GM23338 (cell line): ENCODE measurements at regions not wholly inside any gene's neighbourhood (a gene's known extent, or its start where the extent isn't known, plus 50 kb on each side); places are given as distances from the start of the nearest gene placed in this dataset.

Experiments
- ATAC-seq: fragments of 200-7000 bp; cut with Tn5 transposase; 3 replicates; pipeline ENCODE4 v1.9.1; 2020
- DNase-seq: peaks from one replicate; pipeline ENCODE4 v3.0.0-alpha.2; 2015; ENCODE audit warnings: low spot score
- H2AFZ ChIP-seq: fragments of 200-600 bp; sonication (generic); 2 replicates; pipeline ENCODE4 v1.8.0; 2016; ENCODE audit warnings: antibody characterized with exemption, mild to moderate bottlenecking, moderate library complexity
- H3F3A ChIP-seq: fragments of 200-600 bp; sonication (generic); replicated peaks from 2 replicates; pipeline ENCODE4 v1.8.0; 2017; ENCODE audit warnings: antibody characterized with exemption, mixed run types, low read depth
- H3K27ac ChIP-seq: fragments of 200-600 bp; sonication (generic); 2 replicates; pipeline ENCODE4 v1.6.1; 2016; ENCODE audit warnings: low read depth
- H3K27me3 ChIP-seq: fragments of 200-600 bp; sonication (generic); 2 replicates; pipeline ENCODE4 v1.8.0; 2016; ENCODE audit warnings: mild to moderate bottlenecking, mixed run types, moderate library complexity; ENCODE audit not compliant: insufficient read depth
- H3K36me3 ChIP-seq: fragments of 200-600 bp; sonication (generic); 2 replicates; pipeline ENCODE4 v1.8.0; 2016; ENCODE audit warnings: mild to moderate bottlenecking; ENCODE audit not compliant: insufficient read depth
- H3K4me1 ChIP-seq: fragments of 200-600 bp; sonication (generic); 2 replicates; pipeline ENCODE4 v1.8.0; 2016; ENCODE audit warnings: mild to moderate bottlenecking, moderate library complexity; ENCODE audit not compliant: insufficient read depth
- H3K4me2 ChIP-seq: fragments of 200-600 bp; sonication (generic); 2 replicates; pipeline ENCODE4 v1.7.1; 2017; ENCODE audit warnings: mixed run types
- H3K4me3 ChIP-seq: fragments of 200-600 bp; sonication (generic); 2 replicates; pipeline ENCODE4 v1.6.1; 2016; ENCODE audit warnings: mixed run types
- H3K79me2 ChIP-seq: fragments of 200-600 bp; sonication (generic); replicated peaks from 2 replicates; pipeline ENCODE4 v1.8.0; 2017; ENCODE audit warnings: mild to moderate bottlenecking; ENCODE audit not compliant: insufficient read depth
- H3K9me2 ChIP-seq: fragments of 200-600 bp; sonication (generic); 2 replicates; pipeline ENCODE4 v1.8.0; 2017; ENCODE audit not compliant: insufficient read depth
- H4K20me1 ChIP-seq: fragments of 200-600 bp; sonication (generic); replicated peaks from 2 replicates; pipeline ENCODE4 v1.8.0; 2017; ENCODE audit warnings: mild to moderate bottlenecking; ENCODE audit not compliant: insufficient read depth
- H3K27ac Mint-ChIP-seq: 2 replicates; pipeline ENCODE4 v1.8.0; 2020; ENCODE audit warnings: inconsistent platforms, mild to moderate bottlenecking, moderate library complexity, mixed read lengths
- H3K27me3 Mint-ChIP-seq: 3 replicates; pipeline ENCODE4 v1.8.0; 2022; ENCODE audit warnings: low read depth, mild to moderate bottlenecking, moderate library complexity, mixed read lengths, inconsistent platforms; ENCODE audit not compliant: insufficient read depth, poor library complexity
- H3K36me3 Mint-ChIP-seq: 3 replicates; pipeline ENCODE4 v1.8.0; 2021; ENCODE audit warnings: low read depth, mild to moderate bottlenecking, inconsistent platforms, moderate library complexity, mixed read lengths
- H3K4me1 Mint-ChIP-seq: 3 replicates; pipeline ENCODE4 v1.8.0; 2020; ENCODE audit warnings: mild to moderate bottlenecking, inconsistent platforms, mixed read lengths
- H3K4me3 Mint-ChIP-seq: 3 replicates; pipeline ENCODE4 v1.8.0; 2021; ENCODE audit warnings: moderate library complexity, mild to moderate bottlenecking, inconsistent platforms, mixed read lengths
- H3K9me3 Mint-ChIP-seq: 3 replicates; pipeline ENCODE4 v1.8.0; 2020; ENCODE audit warnings: moderate library complexity, mild to moderate bottlenecking, inconsistent platforms, mixed read lengths
- CREB1 ChIP-seq: fragments of 250-450 bp; sonication (Bioruptor Pico); IDR thresholded peaks from 2 replicates; pipeline ENCODE4 v1.5.0; 2020; ENCODE audit warnings: low read depth, mild to moderate bottlenecking, moderate library complexity
- EZH2 ChIP-seq: fragments of 200-600 bp; sonication (generic); IDR thresholded peaks from one replicate; pipeline ENCODE4 v1.8.0; 2017; ENCODE audit warnings: antibody characterized with exemption, mild to moderate bottlenecking, low read depth; ENCODE audit not compliant: unreplicated experiment
- EZH2phosphoT487 ChIP-seq: fragments of 200-600 bp; sonication (generic); IDR thresholded peaks from one replicate; pipeline ENCODE4 v1.8.1; 2018; ENCODE audit warnings: antibody characterized with exemption; ENCODE audit not compliant: unreplicated experiment
- JUNB ChIP-seq: IDR thresholded peaks from one replicate; pipeline ENCODE4 v1.6.1; 2016; ENCODE audit warnings: antibody characterized with exemption; ENCODE audit not compliant: unreplicated experiment
- NANOG ChIP-seq: IDR thresholded peaks from 2 replicates; pipeline ENCODE4 v1.6.1; 2016; ENCODE audit warnings: antibody characterized with exemption, borderline replicate concordance
- POLR2AphosphoS5 ChIP-seq: IDR thresholded peaks from 2 replicates; pipeline ENCODE4 v1.6.1; 2016; ENCODE audit warnings: antibody characterized with exemption, low read depth
- STAT1 ChIP-seq: IDR thresholded peaks from one replicate; pipeline ENCODE4 v1.6.1; 2016; ENCODE audit warnings: antibody characterized with exemption; ENCODE audit not compliant: unreplicated experiment
- ZNF114 ChIP-seq: fragments of 250-450 bp; sonication (Bioruptor Pico); IDR thresholded peaks from 2 replicates; pipeline ENCODE4 v1.5.0; 2020; ENCODE audit warnings: mild to moderate bottlenecking, moderate library complexity
- ZNF331 ChIP-seq: fragments of 250-450 bp; sonication (Bioruptor Pico); IDR thresholded peaks from 2 replicates; pipeline ENCODE4 v1.5.0; 2020; ENCODE audit warnings: low read depth, mild to moderate bottlenecking, moderate library complexity
- TF ChIP-seq, protein P1 (sequence below): IDR thresholded peaks from 2 replicates; pipeline ENCODE4 v1.6.1; 2016; ENCODE audit warnings: antibody characterized with exemption
- TF ChIP-seq, protein P2 (sequence below): IDR thresholded peaks from one replicate; pipeline ENCODE4 v1.6.1; 2018; ENCODE audit warnings: antibody characterized with exemption; ENCODE audit not compliant: unreplicated experiment
- TF ChIP-seq, protein P3 (sequence below), 2 experiments: fragments of 200-600 bp in 1 of 2; sonication (generic) in 1 of 2; conservative IDR thresholded peaks; 2 replicates each; pipeline versions ENCODE4 v1.5.1 to v1.6.1; 2016 to 2017; ENCODE audit warnings: antibody characterized with exemption in 2 of 2, low read depth in 2 of 2, mild to moderate bottlenecking in 2 of 2, moderate library complexity in 1 of 2
- TF ChIP-seq, protein P4 (sequence below): fragments of 250-450 bp; sonication (Bioruptor Pico); IDR thresholded peaks from 2 replicates; pipeline ENCODE4 v1.5.0; 2020; ENCODE audit warnings: mild to moderate bottlenecking, moderate library complexity

DNA sequence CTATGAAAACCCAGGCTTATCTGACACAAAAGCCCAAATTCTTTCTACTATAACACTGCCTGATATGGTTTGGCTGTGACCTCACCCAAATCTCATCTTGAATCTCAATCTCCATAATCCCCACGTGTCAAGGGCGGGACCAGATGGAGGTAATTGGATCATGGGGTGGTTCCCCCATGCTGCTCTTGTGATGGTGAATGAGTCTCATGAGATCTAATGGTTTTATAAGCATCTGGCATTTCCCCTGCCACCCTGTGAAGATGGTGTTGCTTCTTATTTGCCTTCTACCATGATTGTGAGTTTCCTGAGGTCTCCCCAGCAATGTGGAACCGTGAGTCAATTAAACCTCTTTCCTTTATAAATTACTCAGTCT lies 123.3 kb upstream of the USP24 start:
- no peaks in the 10 kb centered on the region for H4K20me1 ChIP-seq
- H3K36me3 ChIP-seq: no peaks in the 10 kb centered on the region
- no peak overlapping the region for H3K27ac ChIP-seq
- no peaks in the 10 kb centered on the region for H3K9me2 ChIP-seq
- no peaks in the 10 kb centered on the region for H3K79me2 ChIP-seq
- no peaks in the 10 kb centered on the region for H3K4me1 ChIP-seq
- ATAC-seq (peak; percentile 25; the same call in 2 of the 3 replicates), DNase-seq (no peak)
- H3K4me1 Mint-ChIP-seq: peaks cover 3% of the 10 kb centered on the region; the same call in 1 of the 3 replicates
- H2AFZ ChIP-seq: no peak overlapping the region
- peaks cover 6% of the 10 kb centered on the region; the same call in 1 of the 3 replicates for H3K9me3 Mint-ChIP-seq
- H3F3A ChIP-seq: no peaks in the 10 kb centered on the region
- TF ChIP-seq ZNF114 (CRISPR knock-in tag) (no peak), EZH2phosphoT487 (no peak), EZH2 (no peak), JUNB (no peak), NANOG (no peak), CREB1 (CRISPR knock-in tag) (no peak), POLR2AphosphoS5 (no peak), ZNF331 (CRISPR knock-in tag) (no peak), STAT1 (no peak)
- TF ChIP-seq, protein P1, sequence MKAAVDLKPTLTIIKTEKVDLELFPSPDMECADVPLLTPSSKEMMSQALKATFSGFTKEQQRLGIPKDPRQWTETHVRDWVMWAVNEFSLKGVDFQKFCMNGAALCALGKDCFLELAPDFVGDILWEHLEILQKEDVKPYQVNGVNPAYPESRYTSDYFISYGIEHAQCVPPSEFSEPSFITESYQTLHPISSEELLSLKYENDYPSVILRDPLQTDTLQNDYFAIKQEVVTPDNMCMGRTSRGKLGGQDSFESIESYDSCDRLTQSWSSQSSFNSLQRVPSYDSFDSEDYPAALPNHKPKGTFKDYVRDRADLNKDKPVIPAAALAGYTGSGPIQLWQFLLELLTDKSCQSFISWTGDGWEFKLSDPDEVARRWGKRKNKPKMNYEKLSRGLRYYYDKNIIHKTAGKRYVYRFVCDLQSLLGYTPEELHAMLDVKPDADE: no peak
- TF ChIP-seq, protein P2, sequence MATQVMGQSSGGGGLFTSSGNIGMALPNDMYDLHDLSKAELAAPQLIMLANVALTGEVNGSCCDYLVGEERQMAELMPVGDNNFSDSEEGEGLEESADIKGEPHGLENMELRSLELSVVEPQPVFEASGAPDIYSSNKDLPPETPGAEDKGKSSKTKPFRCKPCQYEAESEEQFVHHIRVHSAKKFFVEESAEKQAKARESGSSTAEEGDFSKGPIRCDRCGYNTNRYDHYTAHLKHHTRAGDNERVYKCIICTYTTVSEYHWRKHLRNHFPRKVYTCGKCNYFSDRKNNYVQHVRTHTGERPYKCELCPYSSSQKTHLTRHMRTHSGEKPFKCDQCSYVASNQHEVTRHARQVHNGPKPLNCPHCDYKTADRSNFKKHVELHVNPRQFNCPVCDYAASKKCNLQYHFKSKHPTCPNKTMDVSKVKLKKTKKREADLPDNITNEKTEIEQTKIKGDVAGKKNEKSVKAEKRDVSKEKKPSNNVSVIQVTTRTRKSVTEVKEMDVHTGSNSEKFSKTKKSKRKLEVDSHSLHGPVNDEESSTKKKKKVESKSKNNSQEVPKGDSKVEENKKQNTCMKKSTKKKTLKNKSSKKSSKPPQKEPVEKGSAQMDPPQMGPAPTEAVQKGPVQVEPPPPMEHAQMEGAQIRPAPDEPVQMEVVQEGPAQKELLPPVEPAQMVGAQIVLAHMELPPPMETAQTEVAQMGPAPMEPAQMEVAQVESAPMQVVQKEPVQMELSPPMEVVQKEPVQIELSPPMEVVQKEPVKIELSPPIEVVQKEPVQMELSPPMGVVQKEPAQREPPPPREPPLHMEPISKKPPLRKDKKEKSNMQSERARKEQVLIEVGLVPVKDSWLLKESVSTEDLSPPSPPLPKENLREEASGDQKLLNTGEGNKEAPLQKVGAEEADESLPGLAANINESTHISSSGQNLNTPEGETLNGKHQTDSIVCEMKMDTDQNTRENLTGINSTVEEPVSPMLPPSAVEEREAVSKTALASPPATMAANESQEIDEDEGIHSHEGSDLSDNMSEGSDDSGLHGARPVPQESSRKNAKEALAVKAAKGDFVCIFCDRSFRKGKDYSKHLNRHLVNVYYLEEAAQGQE: no peak
- TF ChIP-seq, protein P3, sequence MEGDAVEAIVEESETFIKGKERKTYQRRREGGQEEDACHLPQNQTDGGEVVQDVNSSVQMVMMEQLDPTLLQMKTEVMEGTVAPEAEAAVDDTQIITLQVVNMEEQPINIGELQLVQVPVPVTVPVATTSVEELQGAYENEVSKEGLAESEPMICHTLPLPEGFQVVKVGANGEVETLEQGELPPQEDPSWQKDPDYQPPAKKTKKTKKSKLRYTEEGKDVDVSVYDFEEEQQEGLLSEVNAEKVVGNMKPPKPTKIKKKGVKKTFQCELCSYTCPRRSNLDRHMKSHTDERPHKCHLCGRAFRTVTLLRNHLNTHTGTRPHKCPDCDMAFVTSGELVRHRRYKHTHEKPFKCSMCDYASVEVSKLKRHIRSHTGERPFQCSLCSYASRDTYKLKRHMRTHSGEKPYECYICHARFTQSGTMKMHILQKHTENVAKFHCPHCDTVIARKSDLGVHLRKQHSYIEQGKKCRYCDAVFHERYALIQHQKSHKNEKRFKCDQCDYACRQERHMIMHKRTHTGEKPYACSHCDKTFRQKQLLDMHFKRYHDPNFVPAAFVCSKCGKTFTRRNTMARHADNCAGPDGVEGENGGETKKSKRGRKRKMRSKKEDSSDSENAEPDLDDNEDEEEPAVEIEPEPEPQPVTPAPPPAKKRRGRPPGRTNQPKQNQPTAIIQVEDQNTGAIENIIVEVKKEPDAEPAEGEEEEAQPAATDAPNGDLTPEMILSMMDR (conservative IDR thresholded peaks at IDR 0.05; ENCODE audit: low read depth in 2 of 2): no peak
- TF ChIP-seq, protein P4, sequence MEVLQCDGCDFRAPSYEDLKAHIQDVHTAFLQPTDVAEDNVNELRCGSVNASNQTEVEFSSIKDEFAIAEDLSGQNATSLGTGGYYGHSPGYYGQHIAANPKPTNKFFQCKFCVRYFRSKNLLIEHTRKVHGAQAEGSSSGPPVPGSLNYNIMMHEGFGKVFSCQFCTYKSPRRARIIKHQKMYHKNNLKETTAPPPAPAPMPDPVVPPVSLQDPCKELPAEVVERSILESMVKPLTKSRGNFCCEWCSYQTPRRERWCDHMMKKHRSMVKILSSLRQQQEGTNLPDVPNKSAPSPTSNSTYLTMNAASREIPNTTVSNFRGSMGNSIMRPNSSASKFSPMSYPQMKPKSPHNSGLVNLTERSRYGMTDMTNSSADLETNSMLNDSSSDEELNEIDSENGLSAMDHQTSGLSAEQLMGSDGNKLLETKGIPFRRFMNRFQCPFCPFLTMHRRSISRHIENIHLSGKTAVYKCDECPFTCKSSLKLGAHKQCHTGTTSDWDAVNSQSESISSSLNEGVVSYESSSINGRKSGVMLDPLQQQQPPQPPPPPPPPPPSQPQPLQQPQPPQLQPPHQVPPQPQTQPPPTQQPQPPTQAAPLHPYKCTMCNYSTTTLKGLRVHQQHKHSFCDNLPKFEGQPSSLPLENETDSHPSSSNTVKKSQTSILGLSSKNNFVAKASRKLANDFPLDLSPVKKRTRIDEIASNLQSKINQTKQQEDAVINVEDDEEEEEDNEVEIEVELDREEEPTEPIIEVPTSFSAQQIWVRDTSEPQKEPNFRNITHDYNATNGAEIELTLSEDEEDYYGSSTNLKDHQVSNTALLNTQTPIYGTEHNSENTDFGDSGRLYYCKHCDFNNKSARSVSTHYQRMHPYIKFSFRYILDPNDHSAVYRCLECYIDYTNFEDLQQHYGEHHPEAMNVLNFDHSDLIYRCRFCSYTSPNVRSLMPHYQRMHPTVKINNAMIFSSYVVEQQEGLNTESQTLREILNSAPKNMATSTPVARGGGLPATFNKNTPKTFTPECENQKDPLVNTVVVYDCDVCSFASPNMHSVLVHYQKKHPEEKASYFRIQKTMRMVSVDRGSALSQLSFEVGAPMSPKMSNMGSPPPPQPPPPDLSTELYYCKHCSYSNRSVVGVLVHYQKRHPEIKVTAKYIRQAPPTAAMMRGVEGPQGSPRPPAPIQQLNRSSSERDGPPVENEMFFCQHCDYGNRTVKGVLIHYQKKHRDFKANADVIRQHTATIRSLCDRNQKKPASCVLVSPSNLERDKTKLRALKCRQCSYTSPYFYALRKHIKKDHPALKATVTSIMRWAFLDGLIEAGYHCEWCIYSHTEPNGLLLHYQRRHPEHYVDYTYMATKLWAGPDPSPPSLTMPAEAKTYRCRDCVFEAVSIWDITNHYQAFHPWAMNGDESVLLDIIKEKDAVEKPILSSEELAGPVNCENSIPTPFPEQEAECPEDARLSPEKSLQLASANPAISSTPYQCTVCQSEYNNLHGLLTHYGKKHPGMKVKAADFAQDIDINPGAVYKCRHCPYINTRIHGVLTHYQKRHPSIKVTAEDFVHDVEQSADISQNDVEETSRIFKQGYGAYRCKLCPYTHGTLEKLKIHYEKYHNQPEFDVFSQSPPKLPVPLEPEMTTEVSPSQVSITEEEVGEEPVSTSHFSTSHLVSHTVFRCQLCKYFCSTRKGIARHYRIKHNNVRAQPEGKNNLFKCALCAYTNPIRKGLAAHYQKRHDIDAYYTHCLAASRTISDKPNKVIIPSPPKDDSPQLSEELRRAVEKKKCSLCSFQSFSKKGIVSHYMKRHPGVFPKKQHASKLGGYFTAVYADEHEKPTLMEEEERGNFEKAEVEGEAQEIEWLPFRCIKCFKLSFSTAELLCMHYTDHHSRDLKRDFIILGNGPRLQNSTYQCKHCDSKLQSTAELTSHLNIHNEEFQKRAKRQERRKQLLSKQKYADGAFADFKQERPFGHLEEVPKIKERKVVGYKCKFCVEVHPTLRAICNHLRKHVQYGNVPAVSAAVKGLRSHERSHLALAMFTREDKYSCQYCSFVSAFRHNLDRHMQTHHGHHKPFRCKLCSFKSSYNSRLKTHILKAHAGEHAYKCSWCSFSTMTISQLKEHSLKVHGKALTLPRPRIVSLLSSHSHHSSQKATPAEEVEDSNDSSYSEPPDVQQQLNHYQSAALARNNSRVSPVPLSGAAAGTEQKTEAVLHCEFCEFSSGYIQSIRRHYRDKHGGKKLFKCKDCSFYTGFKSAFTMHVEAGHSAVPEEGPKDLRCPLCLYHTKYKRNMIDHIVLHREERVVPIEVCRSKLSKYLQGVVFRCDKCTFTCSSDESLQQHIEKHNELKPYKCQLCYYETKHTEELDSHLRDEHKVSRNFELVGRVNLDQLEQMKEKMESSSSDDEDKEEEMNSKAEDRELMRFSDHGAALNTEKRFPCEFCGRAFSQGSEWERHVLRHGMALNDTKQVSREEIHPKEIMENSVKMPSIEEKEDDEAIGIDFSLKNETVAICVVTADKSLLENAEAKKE (CRISPR knock-in tag): no peak
- H3K27me3 Mint-ChIP-seq: peaks cover 5% of the 10 kb centered on the region
- no peak overlapping the region for H3K4me3 ChIP-seq
- no peak overlapping the region for H3K4me2 ChIP-seq
- no peak overlapping the region for H3K4me3 Mint-ChIP-seq
- H3K27ac Mint-ChIP-seq: no peak overlapping the region
- no peaks in the 10 kb centered on the region for H3K36me3 Mint-ChIP-seq
- H3K27me3 ChIP-seq: no peaks in the 10 kb centered on the region
